WERI-Rb-1 (cell line): ENCODE measurements at regions not wholly inside any gene's neighbourhood (a gene's known extent, or its start where the extent isn't known, plus 50 kb on each side); places are given as distances from the start of the nearest gene placed in this dataset.
A peak's percentile ranks its signal among the peaks of the same experiment; 100 is the strongest.

Experiments
- DNase-seq: peaks from one replicate; pipeline ENCODE4 v3.0.0-alpha.2; 2020
- H3K27ac ChIP-seq: fragments of 250-450 bp; sonication (Bioruptor Pico); 2 replicates; pipeline ENCODE4 v1.5.1; 2020; ENCODE audit warnings: mild to moderate bottlenecking, moderate library complexity
- H3K27me3 ChIP-seq: fragments of 250-450 bp; sonication (Bioruptor Pico); 2 replicates; pipeline ENCODE4 v1.5.1; 2021; ENCODE audit warnings: mild to moderate bottlenecking, low read depth, moderate library complexity; ENCODE audit not compliant: insufficient read depth, severe bottlenecking
- H3K36me3 ChIP-seq: fragments of 250-450 bp; sonication (Bioruptor Pico); 2 replicates; pipeline ENCODE4 v1.5.1; 2020; ENCODE audit warnings: mild to moderate bottlenecking, moderate library complexity
- H3K4me3 ChIP-seq: 2 replicates; pipeline ENCODE4 v1.5.1; 2011; ENCODE audit warnings: low read depth, mild to moderate bottlenecking, control low read depth, low read length
- H3K9me3 ChIP-seq: fragments of 250-450 bp; sonication (Bioruptor Pico); 2 replicates; pipeline ENCODE4 v1.5.1; 2021; ENCODE audit warnings: mild to moderate bottlenecking, moderate library complexity; ENCODE audit not compliant: severe bottlenecking
- CTCF ChIP-seq: IDR thresholded peaks from 2 replicates; pipeline ENCODE4 v1.5.1; 2011; ENCODE audit warnings: low read depth, mild to moderate bottlenecking, control low read depth, inconsistent platforms, low read length

DNA sequence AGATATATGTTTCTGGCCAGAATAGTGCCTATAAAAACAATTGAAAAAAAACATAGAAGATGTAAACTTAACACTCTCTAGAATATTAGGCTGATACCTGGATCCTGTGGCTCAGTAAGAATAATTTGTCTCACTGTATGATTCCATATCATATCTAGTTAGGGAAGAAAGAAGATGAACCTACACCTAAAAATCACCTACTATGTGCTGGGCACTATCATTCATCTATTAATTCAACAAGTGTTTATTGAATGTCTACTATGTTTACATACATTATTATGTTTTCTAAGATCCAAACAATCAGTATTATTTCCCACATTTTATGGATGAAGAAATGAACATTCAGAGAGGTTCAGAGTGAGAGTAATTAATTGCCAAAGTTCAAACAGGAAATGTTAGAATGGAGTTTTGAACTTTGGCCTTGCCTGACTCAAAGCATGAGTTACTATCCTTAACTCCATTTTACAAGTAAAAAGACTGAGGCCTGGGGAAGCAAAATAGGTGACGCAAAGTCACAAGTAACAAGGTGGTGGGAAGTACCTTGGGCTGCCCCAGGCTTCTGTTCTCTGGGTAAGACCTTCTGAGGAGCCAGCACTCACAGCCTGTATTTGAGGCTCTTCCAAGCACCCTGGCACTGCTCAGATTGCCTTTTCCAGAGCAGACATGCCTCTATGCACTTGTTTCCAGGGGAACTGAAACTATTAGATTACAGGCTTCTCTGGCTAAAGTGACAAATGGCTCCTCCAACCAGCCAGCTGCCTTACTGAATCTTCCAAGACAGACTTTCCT, 111.1 kb upstream of the ACSL4 start:
- DNase-seq: no peak
- Histone ChIP-seq H3K27ac (no peak overlapping the region), H3K36me3 (no peaks in the 10 kb centered on the region), H3K9me3 (no peaks in the 10 kb centered on the region), H3K4me3 (no peak overlapping the region), H3K27me3 (peaks cover 5% of the 10 kb centered on the region)
- TF ChIP-seq CTCF: no peak

- DNase-seq: no peak
- no peaks in the 10 kb centered on the region for H3K27me3 ChIP-seq
- no peaks in the 10 kb centered on the region for H3K9me3 ChIP-seq
- H3K27ac ChIP-seq: no peak overlapping the region
- no peaks in the 10 kb centered on the region for H3K36me3 ChIP-seq
- no peak overlapping the region for H3K4me3 ChIP-seq
- TF ChIP-seq CTCF: no peak
These were observed 111.9 kb upstream of the ACSL4 start for GRCh38 chrX:109844986-109845385.

- Histone ChIP-seq H3K27me3 (no peaks in the 10 kb centered on the region), H3K4me3 (no peak overlapping the region), H3K9me3 (no peaks in the 10 kb centered on the region), H3K36me3 (no peaks in the 10 kb centered on the region), H3K27ac (no peak overlapping the region)
- TF ChIP-seq CTCF: no peak
- DNase-seq: no peak
These were observed 112.9 kb upstream of the ACSL4 start for GRCh38 chrX:109845996-109846395.

DNA sequence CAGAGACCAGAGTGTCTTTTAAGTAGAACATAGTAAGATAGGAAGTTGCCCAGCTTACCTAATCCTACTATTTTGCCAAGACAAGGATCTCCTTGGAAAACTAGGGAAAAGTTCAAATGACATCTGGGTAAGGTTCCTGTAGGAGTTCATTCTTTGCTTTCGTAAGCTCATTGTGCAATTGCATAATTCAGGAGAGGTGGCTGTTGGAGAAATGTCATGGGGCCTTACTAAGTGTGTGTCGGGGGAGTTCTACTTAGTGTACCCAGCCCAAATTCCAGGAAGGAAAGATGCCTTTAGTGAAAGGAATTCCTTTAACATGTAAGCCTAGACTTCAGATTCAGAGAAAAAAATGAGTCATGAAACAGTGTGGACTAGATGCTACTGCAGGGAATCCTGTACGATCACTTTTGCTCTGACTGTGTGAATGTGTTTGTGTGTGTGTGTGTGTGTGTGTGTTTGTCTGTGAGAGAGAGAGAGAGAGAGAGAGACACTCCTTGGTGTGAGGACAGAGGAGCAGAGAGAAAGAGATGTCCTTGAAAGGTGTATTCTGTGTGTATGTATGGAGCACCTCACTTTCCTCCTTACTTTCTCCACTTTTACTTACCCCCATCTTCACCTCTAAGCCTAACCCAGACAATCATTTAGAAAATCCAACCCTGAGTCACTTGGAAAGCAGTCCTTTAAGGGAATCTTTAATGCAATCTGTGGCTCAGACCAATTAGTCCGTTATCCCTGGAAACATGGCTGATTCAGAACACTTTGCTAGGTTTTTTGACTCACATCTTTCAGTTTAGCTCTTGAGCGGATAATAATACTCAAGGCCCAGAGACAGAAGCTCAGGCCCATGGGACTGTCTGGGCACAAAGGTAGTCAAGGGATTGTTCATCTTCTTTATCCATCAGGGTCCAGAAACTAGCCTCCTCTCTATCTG, 114.5 kb upstream of the ACSL4 start:
- Histone ChIP-seq H3K4me3 (no peak overlapping the region), H3K27ac (peak overlapping the region; percentile 65), H3K36me3 (no peaks in the 10 kb centered on the region), H3K27me3 (no peaks in the 10 kb centered on the region), H3K9me3 (no peaks in the 10 kb centered on the region)
- no peak for TF ChIP-seq CTCF
- no peak for DNase-seq

DNA sequence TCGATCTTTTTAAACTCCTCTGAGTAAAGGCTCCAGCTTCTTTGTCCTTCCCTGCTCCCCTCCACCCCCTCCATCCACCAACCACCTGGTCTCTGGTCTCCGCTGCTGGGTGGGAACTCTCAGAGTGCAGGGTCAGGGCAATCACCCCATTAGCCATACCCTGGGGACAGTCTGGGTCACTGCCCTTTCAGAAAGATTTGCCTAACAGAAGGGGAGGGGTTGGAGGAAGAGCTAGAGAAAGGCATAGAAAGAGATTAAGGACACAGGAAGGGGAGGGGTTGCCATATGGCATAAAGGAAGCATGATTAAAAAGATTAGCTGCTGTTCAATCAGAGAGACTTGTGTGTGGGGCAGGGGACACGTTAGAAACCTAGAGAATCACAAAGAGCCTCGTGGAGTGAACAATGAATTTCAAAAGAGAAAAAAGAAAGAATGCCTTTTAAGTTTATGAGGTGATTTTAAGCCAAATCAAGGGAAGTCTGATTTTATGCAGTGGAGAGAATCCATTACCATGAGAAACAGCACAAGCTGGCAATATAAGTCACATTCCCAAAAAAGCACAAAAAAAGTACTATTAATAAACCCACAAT, 115.5 kb upstream of the ACSL4 start:
- Histone ChIP-seq H3K27ac (peak overlapping the region; percentile 65), H3K4me3 (peak overlapping the region; percentile 13; the same call in 1 of the 2 replicates)
- peak; percentile 92 for DNase-seq

More for the DNA sequence above, 115.5 kb upstream of the ACSL4 start:
- Histone ChIP-seq H3K36me3 (no peaks in the 10 kb centered on the region), H3K9me3 (no peaks in the 10 kb centered on the region), H3K27me3 (no peaks in the 10 kb centered on the region)
- TF ChIP-seq CTCF: no peak
